Stimulated activated CD4-positive, alpha-beta T cell treated with anti-CD3 and anti-CD28 coated beads, Interleukin-15, amount 100 ng/mL, for 1 hour (primary cell): ENCODE measurements at regions not wholly inside any gene's neighbourhood (a gene's known extent, or its start where the extent isn't known, plus 50 kb on each side); places are given as distances from the start of the nearest gene placed in this dataset.

Source experiments
- DNase-seq, 2 donors: peaks; one replicate each; pipeline ENCODE4 v3.0.0-alpha.2; 2020; ENCODE audit warnings: low read depth in 1 of 2, low spot score in 1 of 2

GRCh38 chr22:49721211-49721763 is 106.4 kb downstream of the BRD1 start:
- no peak for DNase-seq

DNA sequence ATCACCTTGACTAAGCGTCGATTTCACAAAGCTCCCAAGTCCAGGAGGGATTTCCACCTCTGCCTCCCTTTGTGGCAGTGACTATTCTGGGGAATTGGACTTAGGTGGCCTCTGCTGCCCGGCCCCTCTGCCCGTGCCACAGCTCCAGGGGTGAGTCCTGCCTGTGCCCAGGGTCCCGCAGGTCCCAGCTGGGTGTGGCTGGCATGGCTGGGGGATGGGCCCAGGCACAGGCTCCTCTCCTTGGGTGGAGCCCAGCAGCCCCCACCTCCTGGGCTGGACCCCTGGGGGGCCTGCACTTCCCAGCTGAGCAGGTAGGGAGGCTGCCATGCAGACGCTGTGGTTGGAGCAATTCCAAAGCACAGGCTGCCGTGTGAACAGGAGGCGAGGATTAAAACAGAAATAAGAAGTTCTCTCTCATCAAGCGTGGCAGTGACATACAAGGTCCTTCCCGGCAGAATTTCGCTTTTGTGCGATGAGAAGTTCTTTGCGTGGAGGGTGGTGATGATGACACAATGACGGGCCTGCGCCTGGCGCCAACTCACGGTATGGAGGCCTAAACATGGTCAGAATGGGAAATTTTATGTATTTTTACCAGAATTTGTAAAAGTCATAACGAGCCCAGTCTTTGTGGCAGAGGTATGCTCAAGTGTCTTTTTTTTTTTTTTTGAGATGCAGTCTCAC is 107.3 kb downstream of the BRD1 start:
- DNase-seq: no peak

- no peak for DNase-seq
Observed at GRCh38 chr22:49719046-49719445, 108.6 kb downstream of the BRD1 start.

- DNase-seq: no peak
Observed at GRCh38 chr22:49718396-49718795, 109.3 kb downstream of the BRD1 start.

- DNase-seq: no peak
Observed at GRCh38 chr22:49717322-49717919, 110.3 kb downstream of the BRD1 start.

- DNase-seq: no peak
Observed at GRCh38 chr22:49716441-49716840, 111.2 kb downstream of the BRD1 start.

GRCh38 chr22:49715450-49715849 is 112.2 kb downstream of the BRD1 start:
- no peak for DNase-seq

DNA sequence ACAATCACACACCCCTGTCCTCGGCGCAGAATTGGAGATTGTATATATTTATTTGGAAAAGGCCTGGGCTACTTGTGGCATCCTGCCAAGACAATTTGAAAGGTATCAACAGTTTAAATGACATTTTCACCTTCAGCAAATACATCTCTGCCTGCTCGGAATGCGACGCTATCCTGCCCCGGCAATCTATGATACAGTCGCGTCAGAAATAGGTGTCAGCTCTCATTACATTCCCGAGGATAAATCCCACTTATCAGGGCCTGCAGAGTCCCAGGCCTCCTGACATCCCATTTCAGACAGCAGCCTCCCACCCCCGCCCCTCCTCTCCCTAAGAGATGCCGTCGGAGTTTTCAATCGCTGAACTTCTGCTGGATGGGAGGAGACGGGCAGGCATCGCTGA is 114.7 kb downstream of the BRD1 start:
- DNase-seq: no peak

DNA sequence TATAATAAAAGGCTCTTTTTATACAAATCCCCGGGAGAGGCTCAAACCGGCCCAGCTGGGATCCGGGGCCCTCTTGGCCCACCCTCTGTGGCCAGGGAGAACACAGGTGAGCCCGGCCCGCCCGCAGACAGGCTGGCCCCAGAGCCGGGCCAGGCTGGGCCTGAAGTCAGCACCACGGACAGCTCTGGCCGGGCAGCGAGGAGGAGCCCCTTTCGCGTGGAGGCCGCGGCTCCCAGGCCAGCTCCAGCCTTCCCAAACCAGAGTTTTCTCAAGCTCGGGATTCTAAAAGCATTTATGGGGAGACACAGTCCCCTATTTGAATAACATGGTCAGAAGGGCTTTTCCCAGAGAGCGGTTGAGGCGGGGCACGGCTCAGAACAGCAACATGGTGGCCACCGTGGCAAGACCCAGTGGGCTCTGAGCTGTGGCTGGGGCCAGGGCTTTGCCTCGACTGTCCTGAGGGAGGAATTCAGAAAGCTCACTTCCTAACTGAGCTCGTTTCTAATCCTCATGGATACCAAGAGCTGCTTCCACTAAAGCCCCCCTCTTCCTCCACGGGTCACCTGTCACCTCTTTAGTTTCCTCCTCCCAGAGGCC is 115.4 kb downstream of the BRD1 start:
- DNase-seq: no peak

DNA sequence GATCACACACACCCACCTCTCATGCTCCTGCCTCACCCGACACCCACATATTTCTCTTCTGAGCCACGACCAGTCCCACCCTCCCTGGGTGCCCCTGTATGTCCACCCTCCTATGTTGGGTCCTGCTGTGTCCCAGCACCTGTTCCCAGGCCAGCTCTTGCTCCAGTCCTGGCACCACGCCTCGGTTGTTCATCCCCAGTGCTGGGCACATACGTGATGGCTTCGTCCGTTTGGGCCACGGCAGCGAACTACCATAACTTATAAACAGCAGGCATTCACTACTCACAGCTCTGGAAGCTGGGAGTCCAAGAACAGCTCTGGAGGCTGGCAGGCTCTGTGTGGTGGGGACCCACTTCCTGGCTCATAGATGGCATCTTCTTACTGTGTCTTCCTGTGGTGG is 116.9 kb downstream of the BRD1 start:
- no peak for DNase-seq

DNA sequence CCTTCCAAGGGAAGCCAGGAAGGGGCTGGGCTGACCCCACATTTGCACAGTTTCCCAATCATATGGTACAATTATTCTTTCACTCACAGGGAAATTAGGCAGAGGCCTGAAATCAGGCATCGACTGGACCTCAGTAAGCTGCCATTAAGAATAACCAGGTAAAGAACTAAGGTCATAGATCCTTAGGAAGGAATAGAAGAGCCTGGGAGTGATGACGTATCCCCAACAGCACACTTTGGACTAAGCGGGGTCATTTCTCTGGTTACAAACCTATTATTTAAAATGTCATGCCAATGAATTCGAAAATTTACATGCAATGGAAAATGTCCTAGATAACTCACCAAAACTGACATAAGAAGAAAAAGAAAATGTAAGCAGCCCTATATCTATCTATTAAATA is 118.2 kb downstream of the BRD1 start:
- DNase-seq: no peak

- no peak for DNase-seq
Observed at GRCh38 chr22:49705972-49706352, 121.7 kb downstream of the BRD1 start.

- no peak for DNase-seq
Observed at GRCh38 chr22:49705216-49705971, 122.3 kb downstream of the BRD1 start.

DNA sequence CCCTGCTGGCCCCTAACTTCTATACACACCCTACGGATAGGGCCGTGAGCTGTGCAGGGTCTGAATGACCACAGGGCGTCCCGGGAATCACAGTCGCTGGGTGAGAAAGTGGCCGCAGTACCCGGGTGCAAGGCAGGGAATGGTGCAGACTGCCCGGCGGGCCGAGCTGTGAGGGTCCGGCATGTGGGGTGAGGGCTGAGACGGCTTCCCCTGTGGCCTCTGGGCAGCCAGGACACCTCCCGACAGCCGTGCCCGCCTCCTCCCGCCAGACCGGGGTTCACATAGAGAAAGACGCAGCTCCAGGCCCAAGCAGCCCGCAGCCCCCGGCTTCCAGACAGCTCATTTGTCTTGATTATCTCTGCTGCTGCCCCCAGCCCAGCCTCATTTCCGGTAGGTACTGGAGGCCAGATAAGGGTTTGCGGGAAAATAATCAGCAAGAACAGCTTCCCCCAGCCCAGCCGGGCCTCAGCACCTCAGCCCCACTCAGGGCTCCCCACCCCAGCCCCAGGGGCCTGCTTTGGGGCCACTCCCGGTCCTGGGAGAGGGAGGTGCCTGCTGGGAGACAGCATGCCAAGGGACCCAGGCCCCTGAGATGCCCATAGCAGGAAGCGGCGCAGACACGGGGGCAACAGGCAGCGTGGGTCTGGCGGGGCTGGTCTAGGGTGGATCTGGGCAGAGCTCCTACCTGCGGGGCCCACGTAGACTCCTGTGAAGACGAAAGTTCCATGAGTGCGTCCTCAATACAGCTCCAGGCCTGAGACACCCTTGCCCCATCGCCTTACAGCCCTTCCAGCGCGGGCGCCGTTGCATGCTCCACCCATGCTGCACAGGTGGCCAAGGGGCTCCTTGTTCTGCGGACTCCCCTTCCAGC is 123.1 kb downstream of the BRD1 start:
- DNase-seq: no peak

DNA sequence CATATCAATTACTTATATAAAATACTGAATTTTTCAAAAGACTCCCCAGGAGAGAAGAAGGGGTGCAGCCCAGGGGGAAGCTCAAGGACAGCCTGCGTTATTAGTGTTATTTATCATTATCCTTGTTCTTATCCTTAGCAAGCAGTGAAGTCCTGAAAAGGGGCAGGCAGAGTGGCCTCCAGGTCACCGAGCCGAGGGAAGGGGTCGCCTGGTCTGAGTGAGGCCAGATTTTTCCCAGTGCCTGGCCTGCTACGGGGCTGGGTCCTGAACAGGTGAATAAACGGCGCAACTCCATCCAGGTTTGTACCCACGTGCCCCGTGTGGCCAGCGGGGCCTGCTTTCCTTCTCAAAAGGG is 123.7 kb downstream of the BRD1 start:
- DNase-seq: no peak

GRCh38 chr22:49703505-49703904 is 124.2 kb downstream of the BRD1 start:
- DNase-seq: no peak

DNA sequence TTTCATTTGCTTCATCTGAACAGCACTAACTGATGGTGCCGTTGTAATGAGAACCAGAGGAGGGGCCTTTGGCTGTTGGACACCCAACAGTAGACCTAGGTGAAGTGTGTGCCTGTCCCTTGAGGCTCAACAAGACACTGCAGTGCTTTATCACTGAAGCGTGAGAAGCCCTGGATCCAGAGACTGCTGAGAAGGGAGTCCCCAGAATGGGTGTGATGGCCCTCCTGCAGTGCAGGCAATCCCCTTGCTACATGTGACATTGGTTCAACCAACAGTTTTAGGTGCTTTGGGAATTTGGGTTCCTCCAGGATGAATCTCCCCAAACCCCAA is 125.6 kb downstream of the BRD1 start:
- DNase-seq: no peak

- no peak for DNase-seq
Observed at GRCh38 chr22:49701380-49702067, 126.1 kb downstream of the BRD1 start.

DNA sequence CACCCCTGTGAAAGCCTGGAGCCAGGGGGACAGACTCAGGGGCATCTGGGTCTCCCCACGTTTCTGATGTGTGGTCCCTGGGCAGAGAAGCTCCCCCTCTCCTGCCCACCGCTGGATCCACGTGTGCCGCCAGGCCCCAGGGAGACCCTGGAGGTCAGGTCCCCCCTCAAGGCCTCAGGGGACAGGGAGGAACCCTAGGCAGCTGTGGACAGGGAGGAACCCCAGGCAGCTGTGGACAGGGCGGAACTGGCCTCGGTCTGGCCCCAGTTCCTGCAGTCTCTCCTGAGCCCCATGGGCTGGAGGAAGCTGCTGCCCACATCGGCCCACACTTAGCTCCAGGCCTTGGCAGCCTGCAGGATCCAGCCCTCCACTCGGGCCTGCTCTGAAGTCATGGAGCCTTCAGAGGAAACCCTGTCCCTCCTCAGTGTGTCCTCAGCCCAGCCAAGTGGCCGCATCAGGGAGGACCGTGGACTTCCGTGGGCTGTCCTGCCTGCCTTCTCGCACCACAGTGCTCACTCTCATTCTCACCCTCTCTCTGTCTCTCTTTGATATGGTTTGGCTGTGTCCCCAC is 127.7 kb downstream of the BRD1 start:
- no peak for DNase-seq

DNA sequence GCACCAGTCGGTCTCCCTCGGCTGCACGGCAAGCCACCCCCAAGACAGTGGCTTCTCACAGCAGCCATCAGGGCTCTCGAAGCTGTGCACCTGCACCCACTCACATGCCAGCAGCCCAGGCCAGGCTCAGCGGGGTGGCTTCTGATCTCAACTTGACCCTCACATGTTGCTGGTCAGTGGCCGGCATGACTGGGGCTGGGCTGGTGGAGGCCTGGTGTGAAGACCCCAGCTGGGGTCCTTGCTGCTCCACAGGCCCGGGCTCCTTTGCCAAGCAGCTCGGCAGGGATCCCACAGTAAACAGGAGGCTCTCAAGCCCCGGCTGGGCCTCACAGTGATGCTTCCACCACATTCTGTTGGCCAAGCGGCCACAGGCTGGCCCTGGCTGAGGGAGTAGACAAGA is 128.2 kb downstream of the BRD1 start:
- DNase-seq: no peak
